ENCODE measurements at regions not wholly inside any gene's neighbourhood (a gene's known extent, or its start where the extent isn't known, plus 50 kb on each side); places are given as distances from the start of the nearest gene placed in this dataset.
"Not testable (repeated sequence)": the region's sequence is repeated elsewhere in the genome, so short reads cannot be mapped to it uniquely, and the experiment has no call there.

DNA sequence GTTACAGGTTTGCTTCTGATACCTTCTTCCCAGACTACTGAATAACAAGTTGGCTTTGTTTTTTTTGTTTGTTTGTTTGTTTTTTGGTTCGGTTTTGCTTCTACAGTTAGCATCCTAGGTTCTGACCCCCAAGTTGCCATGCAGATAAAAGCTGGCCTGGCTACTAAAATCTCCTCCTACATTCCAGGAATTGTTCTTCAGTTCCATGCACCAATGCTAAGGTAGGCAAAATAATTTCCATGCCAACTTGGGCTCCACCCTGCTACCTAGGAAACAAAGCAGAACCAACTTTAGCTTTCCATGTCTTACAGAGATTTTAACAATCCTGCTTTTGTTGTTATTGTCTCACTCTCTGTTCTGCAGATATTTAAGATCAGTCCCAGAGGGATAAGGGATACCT, 495.5 kb upstream of the SOX9 start:
- no peak for DNase-seq (ENCODE audit: low read depth in 4 of 4, low spot score in 3 of 4)

GRCh38 chr17:71628306-71628705, 492.5 kb upstream of the SOX9 start:
- DNase-seq (ENCODE audit: low read depth in 4 of 4, low spot score in 3 of 4): no peak

- DNase-seq (ENCODE audit: low read depth in 4 of 4, low spot score in 3 of 4): no peak
These were observed 489.3 kb upstream of the SOX9 start for GRCh38 chr17:71631483-71631882.

DNA sequence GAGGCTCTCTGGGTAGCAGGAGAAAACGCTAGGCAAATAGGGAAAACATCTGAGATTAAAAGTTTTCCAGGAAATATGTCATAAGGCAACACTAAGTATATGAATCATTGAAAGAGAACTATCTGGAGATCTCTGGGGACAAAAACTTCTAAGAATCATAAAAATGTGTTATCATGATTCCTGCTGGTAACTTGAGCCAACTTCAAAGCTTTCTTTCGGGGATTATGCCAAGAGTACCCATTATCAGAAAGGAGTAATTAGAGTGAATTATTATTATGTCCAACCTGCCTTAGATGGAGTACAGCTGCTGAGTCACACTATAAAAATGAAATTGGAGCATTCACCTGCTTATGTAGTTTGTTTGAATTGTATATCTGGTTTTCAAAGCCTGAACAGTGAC, 488.5 kb upstream of the SOX9 start:
- DNase-seq (ENCODE audit: low read depth in 4 of 4, low spot score in 3 of 4): peak; percentile 18 to 60 (median 32)

- no peak for DNase-seq (ENCODE audit: low read depth in 4 of 4, low spot score in 3 of 4)
These were observed 487.4 kb upstream of the SOX9 start for GRCh38 chr17:71633391-71633849.

- no peak for DNase-seq (ENCODE audit: low read depth in 4 of 4, low spot score in 3 of 4)
These were observed 486.4 kb upstream of the SOX9 start for GRCh38 chr17:71634376-71634775.

DNA sequence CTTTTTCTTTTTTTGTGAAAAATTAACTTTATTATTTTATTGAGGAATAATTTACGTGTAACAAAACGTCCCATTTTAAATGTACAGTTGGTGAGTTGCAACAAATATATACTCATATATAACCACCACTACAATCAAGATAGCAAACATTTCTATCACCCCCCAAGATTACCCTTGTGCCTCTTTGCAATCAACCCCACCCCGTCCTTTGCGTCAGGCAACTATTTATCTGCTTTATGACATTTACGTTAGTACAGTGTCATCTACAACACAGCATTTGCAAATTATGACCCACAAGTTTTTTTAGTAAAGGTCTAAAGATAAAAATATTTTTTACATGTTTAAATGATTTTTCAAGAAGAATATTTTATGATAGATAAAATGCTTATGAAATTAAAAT, 485.6 kb upstream of the SOX9 start:
- DNase-seq (ENCODE audit: low read depth in 4 of 4, low spot score in 3 of 4): no peak

- no peak for DNase-seq (ENCODE audit: low read depth in 4 of 4, low spot score in 3 of 4)
These were observed 484.2 kb upstream of the SOX9 start for GRCh38 chr17:71636644-71637043.

DNA sequence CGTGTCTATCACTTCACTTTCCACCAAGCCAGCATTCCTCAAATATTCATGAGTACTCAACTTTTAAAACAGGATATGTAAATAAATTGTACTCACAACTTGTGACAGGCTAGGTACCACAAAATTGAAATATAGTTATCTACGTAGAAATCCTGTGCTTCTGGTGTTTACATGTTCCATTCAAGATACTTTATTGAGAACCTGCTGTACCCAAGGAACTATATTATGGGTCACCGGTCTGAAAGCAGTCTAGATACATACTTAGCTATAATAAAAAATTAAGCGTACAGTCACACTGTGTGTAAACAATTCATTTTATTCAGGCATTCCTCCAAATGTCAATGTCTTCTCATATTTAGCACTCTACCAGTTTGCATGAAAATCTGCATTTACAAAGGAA, 482.2 kb upstream of the SOX9 start:
- no peak for DNase-seq (ENCODE audit: low read depth in 4 of 4, low spot score in 3 of 4)

DNA sequence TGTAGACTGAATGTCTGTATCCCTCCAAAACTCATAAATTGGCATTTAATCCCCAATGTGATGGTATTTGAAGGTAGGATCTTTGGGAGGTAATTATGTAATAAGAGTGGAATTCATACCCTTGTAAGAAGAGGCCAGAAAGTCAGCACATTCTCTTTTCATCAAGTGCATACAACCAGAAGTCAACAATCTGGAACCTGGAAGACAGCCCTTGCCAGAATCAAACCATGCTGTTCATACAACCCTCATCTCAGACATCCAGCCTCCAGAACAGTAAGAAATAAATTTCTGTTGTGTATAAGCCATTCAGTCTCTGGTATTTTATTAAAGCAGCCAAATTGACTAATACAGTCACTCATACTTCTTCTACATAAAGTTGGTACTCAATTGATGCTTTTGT, 481.0 kb upstream of the SOX9 start:
- no peak for DNase-seq (ENCODE audit: low read depth in 4 of 4, low spot score in 3 of 4)

- DNase-seq (ENCODE audit: low read depth in 4 of 4, low spot score in 3 of 4): not testable (repeated sequence)
These were observed 473.9 kb upstream of the SOX9 start for GRCh38 chr17:71646890-71647289.

DNA sequence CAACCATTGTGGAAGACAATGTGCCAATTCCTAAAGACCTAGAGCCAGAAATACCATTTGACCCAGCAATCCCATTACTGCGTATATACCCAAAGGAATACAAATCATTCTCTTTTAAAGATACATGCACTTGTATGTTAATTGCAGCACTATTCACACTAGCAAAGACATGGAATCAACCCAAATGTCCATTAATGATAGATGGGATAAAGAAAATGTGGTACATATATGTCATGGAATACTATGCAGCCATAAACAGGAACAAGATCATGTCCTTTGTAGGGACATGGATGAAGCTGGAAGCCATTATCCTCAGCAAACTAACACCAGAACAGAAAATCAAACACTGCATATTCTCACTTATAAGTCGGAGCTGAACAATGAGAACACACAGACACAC, 472.5 kb upstream of the SOX9 start:
- not testable (repeated sequence) for DNase-seq (ENCODE audit: low read depth in 4 of 4, low spot score in 3 of 4)

DNA sequence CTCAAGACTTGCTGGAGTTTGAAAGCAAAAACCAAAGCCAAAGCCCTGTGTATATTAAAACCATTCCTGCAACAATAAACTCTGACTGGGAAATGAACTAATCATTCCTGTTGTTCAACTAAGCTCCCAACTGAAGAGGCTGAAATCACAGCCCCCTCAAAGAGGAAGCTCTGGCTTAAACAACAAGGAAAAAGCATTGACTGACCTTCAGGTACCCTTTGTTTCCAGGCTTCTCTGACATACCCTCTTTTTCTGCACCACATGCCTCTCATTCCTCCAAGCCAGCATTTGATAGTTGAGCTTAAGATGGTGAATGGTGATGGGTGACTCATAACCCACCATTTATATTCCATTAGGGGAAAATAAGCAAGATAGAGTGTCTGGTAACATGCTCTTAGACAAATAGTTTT, 470.9 kb upstream of the SOX9 start:
- DNase-seq (ENCODE audit: low read depth in 4 of 4, low spot score in 3 of 4): no peak

GRCh38 chr17:71655542-71655941, 465.3 kb upstream of the SOX9 start:
- no peak for DNase-seq (ENCODE audit: low read depth in 4 of 4, low spot score in 3 of 4)

DNA sequence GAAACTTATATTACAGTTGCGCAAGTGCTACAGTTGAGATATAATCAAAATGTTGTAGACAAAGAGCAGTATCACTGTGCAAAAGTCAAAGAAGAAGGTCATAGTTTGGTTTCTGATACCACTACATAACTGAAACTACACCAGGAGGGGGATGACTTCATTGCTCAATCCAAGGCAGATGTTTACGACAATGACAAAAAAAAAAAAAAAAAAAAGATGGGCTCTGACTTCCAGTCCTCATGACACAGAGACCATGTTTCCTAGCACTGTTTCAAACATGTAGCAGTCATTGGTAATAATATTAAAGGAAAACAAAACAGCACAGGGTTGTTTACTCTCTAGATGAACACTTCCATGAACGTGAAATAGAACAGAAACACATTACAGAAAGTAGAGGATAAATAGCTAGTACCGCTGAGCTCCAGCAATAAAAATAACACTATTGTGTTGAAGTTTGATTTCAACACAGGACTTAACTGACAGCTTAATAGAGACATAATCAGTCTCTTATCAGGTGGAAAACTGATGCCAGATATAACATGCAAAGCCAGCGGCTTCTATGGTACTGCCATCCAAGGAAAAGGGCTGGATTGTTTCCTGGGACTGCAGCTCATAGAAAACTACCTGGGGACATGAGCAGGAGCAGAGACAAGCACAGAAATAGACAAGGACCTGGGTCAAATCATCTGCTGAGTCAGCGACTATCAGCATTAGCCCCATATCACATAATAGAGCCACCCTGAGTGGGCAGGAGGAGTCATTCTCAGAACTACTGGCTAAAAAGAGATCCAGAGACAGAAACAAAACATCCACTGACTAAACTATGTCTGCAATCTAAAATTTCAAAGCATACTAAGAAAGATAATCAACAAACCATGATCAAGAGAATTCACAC, 463.6 kb upstream of the SOX9 start:
- DNase-seq (ENCODE audit: low read depth in 4 of 4, low spot score in 3 of 4): no peak

- no peak for DNase-seq (ENCODE audit: low read depth in 4 of 4, low spot score in 3 of 4)
These were observed 461.8 kb upstream of the SOX9 start for GRCh38 chr17:71658996-71659395.

DNA sequence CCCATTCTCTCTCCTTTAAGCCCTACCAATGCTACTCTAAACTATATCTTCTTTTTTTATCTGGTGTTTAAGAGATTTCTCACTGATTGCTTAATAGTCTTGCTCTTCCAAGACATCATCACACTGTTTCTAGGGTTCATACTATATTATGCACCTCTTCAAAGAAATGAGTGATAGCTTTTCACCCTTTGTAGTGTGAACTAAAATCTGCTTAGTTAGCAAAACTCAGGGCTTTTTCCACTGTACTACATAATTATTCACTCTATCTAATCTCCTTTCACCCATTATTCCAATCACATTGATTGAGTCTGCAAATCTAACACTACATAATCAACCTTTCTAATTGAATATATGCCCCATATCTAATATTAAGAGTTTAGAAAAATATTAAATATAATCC, 456.0 kb upstream of the SOX9 start:
- DNase-seq (ENCODE audit: low read depth in 4 of 4, low spot score in 3 of 4): no peak

GRCh38 chr17:71666047-71666446, 454.8 kb upstream of the SOX9 start:
- no peak for DNase-seq (ENCODE audit: low read depth in 4 of 4, low spot score in 3 of 4)

DNA sequence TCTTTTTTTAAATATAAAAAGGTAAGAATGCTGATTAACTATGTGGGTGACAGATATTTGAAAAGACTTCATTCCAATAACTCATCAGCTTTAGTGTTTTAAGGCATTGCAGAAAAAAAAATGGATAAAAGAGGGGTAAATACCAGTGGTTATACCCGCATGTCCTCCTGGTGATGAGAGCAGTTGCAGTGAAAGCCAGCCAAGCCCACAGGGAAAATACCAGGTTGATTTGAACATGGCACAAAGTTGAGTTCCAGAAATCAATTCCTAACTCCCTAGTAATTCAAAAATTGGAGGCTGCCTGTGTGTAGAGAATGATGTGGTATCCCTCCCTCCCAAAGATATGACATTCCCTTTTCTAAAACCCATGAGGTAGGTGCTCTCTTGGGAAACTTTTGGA, 453.2 kb upstream of the SOX9 start:
- DNase-seq (ENCODE audit: low read depth in 4 of 4, low spot score in 3 of 4): no peak

DNA sequence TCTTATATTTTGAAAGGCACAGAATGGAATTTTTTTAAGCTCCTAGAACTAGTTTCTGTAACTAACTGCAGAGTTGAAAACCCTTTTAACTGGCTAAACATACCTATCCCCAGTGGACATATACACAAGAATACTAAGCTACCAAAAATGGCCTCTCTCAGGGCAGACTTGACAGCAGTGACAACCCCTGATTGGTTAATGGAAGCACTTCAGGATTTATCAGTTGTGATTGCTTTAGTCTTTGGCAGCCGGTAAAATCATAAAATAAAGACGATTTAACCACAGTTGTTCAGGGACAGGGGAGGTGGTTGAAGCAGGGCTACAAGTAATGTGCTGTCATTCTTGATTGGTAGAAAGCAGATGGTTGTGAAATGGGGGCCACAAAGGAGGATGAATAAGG, 452.0 kb upstream of the SOX9 start:
- no peak for DNase-seq (ENCODE audit: low read depth in 4 of 4, low spot score in 3 of 4)

DNA sequence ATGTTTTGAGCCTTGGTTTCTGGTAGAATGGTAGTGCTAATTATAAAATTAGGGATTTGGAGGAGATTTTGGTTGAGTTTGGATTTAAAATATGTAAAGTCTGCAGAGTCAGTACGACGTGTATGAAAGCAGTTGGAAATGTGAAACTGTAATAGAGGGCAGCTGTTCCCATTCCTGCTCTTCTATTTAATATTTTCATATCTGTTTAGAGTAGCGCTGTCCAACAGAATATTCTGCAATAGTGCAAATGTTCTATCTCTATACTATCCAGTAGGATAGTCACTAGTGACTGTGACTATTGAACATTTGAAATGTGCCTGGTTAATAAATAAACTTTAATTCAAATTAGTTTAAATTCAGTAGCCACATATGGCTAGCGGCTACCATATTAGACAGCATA, 443.4 kb upstream of the SOX9 start:
- no peak for DNase-seq (ENCODE audit: low read depth in 4 of 4, low spot score in 3 of 4)

DNA sequence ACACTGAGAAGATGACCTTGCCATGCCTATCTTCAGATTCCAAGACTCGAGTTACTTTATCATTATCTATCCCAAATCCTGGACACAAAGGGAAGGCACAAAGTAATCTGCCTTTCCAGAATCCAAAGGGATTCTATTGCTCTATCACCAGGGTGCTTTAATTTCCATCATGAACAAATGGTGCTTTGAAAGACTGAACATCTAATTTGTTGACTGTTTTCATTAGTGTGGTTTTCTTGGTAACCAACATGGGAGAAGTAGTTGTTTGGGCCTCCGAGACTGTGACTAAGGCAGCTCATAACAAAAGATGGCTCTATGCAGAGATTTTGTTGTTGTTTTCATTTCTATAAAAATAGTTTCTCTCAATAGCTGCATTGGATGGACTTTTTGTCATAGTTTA, 441.0 kb upstream of the SOX9 start:
- DNase-seq (ENCODE audit: low read depth in 4 of 4, low spot score in 3 of 4): no peak

Data from right renal pelvis (tissue), 4 donors.